SK-N-SH (cell line): ENCODE measurements at regions not wholly inside any gene's neighbourhood (a gene's known extent, or its start where the extent isn't known, plus 50 kb on each side); places are given as distances from the start of the nearest gene placed in this dataset.

Experiments
- CTCF ChIA-PET: fragments of 300-600, 350-600 bp; formaldehyde crosslinking; extraction: SDS; loops from one replicate; lab custom pipeline; 2021; lab: Yijun Ruan, JAX
- POLR2A ChIA-PET: fragments of 350-600 bp; sonication (Branson Sonifier 250); formaldehyde crosslinking; extraction: SDS; loops from one replicate; lab custom pipeline; 2020; ENCODE audit warnings: antibody characterized with exemption, inconsistent platforms; lab: Yijun Ruan, JAX
- DNase-seq: peaks from one replicate; pipeline ENCODE4 v3.0.0; 2012
- H2AFZ ChIP-seq: fragments of 200-600 bp; sonication (generic); 2 replicates; pipeline ENCODE4 v1.8.1; 2016; ENCODE audit warnings: antibody characterized with exemption, mild to moderate bottlenecking, low read depth
- H3F3A ChIP-seq: fragments of 200-600 bp; sonication (generic); replicated peaks from 2 replicates; pipeline ENCODE3; 2016; ENCODE audit warnings: antibody characterized with exemption, mild to moderate bottlenecking; ENCODE audit not compliant: insufficient read depth
- H3K27ac ChIP-seq, 2 experiments: fragments of 200-500 bp in 1 of 2; fragments of 200-600 bp in 1 of 2; sonication (Bioruptor generic) in 1 of 2; sonication (generic), shearing (Covaris generic) in 1 of 2; 2 replicates each; pipeline versions ENCODE4 v1.5.1 to v1.6.1; 2014 to 2016; ENCODE audit warnings: low read depth in 2 of 2, inconsistent platforms in 1 of 2, low read length in 1 of 2, mild to moderate bottlenecking in 1 of 2, mixed read lengths in 1 of 2
- H3K27me3 ChIP-seq: fragments of 200-600 bp; sonication (generic), shearing (Covaris generic); 2 replicates; pipeline ENCODE4 v1.6.1; 2016; ENCODE audit warnings: mixed run types; ENCODE audit not compliant: insufficient read depth
- H3K36me3 ChIP-seq, 2 experiments: fragments of 200-500 bp in 1 of 2; fragments of 200-600 bp in 1 of 2; sonication (Bioruptor generic) in 1 of 2; sonication (generic) in 1 of 2; replicated peaks in 1 of 2; 2 replicates each; pipeline versions ENCODE3 to v1.5.1; 2014 to 2016; ENCODE audit warnings: low read length in 1 of 2, mild to moderate bottlenecking in 1 of 2; ENCODE audit not compliant: insufficient read depth in 2 of 2, control insufficient read depth in 1 of 2
- H3K4me1 ChIP-seq, 2 experiments: fragments of 200-500 bp in 1 of 2; fragments of 200-600 bp in 1 of 2; sonication (Bioruptor generic) in 1 of 2; sonication (generic), shearing (Covaris generic) in 1 of 2; 2 replicates each; pipeline versions ENCODE4 v1.5.1 to v1.6.1; 2014 to 2016; ENCODE audit warnings: low read depth in 1 of 2, low read length in 1 of 2, mixed run types in 1 of 2; ENCODE audit not compliant: insufficient read depth in 2 of 2, control insufficient read depth in 1 of 2
- H3K4me2 ChIP-seq: fragments of 200-600 bp; sonication (generic), shearing (Covaris generic); 2 replicates; pipeline ENCODE4 v1.6.1; 2017; ENCODE audit warnings: mixed run types
- H3K4me3 ChIP-seq, 2 experiments: fragments of 200-500 bp in 1 of 2; fragments of 200-600 bp in 1 of 2; sonication (Bioruptor generic) in 1 of 2; sonication (generic), shearing (Covaris generic) in 1 of 2; 2 replicates each; pipeline versions ENCODE4 v1.5.1 to v1.8.1; 2014 to 2016; ENCODE audit warnings: low read depth in 2 of 2, inconsistent platforms in 1 of 2, low read length in 1 of 2, mild to moderate bottlenecking in 1 of 2, mixed read lengths in 1 of 2, moderate library complexity in 1 of 2
- H3K79me2 ChIP-seq: fragments of 200-600 bp; sonication (generic); 2 replicates; pipeline ENCODE4 v1.8.1; 2017; ENCODE audit warnings: mild to moderate bottlenecking; ENCODE audit not compliant: insufficient read depth
- H3K9ac ChIP-seq: fragments of 200-600 bp; sonication (generic); 2 replicates; pipeline ENCODE4 v1.6.1; 2017; ENCODE audit warnings: mixed run types
- H3K9me2 ChIP-seq: fragments of 200-600 bp; sonication (generic); 2 replicates; pipeline ENCODE4 v1.6.1; 2017; ENCODE audit warnings: mixed run types
- H3K9me3 ChIP-seq: fragments of 200-600 bp; sonication (generic); 2 replicates; pipeline ENCODE4 v1.6.1; 2017; ENCODE audit warnings: mixed run types, mild to moderate bottlenecking, moderate library complexity
- H4K20me1 ChIP-seq: fragments of 200-600 bp; sonication (generic); 2 replicates; pipeline ENCODE4 v1.6.1; 2017; ENCODE audit warnings: mild to moderate bottlenecking, mixed run types; ENCODE audit not compliant: insufficient read depth
- CTCF ChIP-seq: fragments of 200-600 bp; sonication (generic); IDR thresholded peaks from 2 replicates; pipeline ENCODE4 v1.6.1; 2017; ENCODE audit warnings: antibody characterized with exemption, mild to moderate bottlenecking, moderate library complexity
- ELF1 ChIP-seq: IDR thresholded peaks from 2 replicates; pipeline ENCODE4 v1.4.0; 2012
- FOXJ3 ChIP-seq: sonication (generic); formaldehyde crosslinking; IDR thresholded peaks from 2 replicates; pipeline ENCODE4 v1.5.1; 2020; ENCODE audit warnings: mild to moderate bottlenecking, missing genetic modification reagents
- FOXM1 ChIP-seq: IDR thresholded peaks from 2 replicates; pipeline ENCODE4 v1.4.0; 2012; ENCODE audit warnings: low read depth, mild to moderate bottlenecking
- MXI1 ChIP-seq: IDR thresholded peaks from 2 replicates; pipeline ENCODE4 v1.6.1; 2012; ENCODE audit warnings: mild to moderate bottlenecking, low read depth, low read length, improper control_type of control experiment
- NRF1 ChIP-seq: IDR thresholded peaks from 2 replicates; pipeline ENCODE4 v1.6.1; 2012; ENCODE audit warnings: low read depth, mild to moderate bottlenecking, low read length
- REST ChIP-seq: IDR thresholded peaks from 2 replicates; pipeline ENCODE4 v1.6.1; 2012; ENCODE audit warnings: mild to moderate bottlenecking, low read depth, low read length, moderate library complexity
- TAF1 ChIP-seq: IDR thresholded peaks from 2 replicates; pipeline ENCODE4 v1.6.1; 2012; ENCODE audit warnings: low read depth, mild to moderate bottlenecking, low read length, moderate library complexity, borderline replicate concordance
- TCF12 ChIP-seq: IDR thresholded peaks from 2 replicates; pipeline ENCODE4 v1.4.0; 2012
- WGBS: methylation state at CpG from one replicate; pipeline ENCODE4 v1.1.6; 2017; ENCODE audit warnings: low lambda C conversion rate; 5-methylcytosine and 5-hydroxymethylcytosine counted together
- TF ChIP-seq, protein P1 (sequence below): IDR thresholded peaks from 2 replicates; pipeline ENCODE4 v1.4.0; 2012; ENCODE audit warnings: low read depth, borderline replicate concordance
- TF ChIP-seq, protein P2 (sequence below): IDR thresholded peaks from 2 replicates; pipeline ENCODE4; 2012
- TF ChIP-seq, protein P3 (sequence below): fragments of 150-350 bp; IDR thresholded peaks from 2 replicates; pipeline ENCODE4 v1.6.1; 2017; ENCODE audit warnings: antibody characterized with exemption, low read length, low read depth, borderline replicate concordance

DNA sequence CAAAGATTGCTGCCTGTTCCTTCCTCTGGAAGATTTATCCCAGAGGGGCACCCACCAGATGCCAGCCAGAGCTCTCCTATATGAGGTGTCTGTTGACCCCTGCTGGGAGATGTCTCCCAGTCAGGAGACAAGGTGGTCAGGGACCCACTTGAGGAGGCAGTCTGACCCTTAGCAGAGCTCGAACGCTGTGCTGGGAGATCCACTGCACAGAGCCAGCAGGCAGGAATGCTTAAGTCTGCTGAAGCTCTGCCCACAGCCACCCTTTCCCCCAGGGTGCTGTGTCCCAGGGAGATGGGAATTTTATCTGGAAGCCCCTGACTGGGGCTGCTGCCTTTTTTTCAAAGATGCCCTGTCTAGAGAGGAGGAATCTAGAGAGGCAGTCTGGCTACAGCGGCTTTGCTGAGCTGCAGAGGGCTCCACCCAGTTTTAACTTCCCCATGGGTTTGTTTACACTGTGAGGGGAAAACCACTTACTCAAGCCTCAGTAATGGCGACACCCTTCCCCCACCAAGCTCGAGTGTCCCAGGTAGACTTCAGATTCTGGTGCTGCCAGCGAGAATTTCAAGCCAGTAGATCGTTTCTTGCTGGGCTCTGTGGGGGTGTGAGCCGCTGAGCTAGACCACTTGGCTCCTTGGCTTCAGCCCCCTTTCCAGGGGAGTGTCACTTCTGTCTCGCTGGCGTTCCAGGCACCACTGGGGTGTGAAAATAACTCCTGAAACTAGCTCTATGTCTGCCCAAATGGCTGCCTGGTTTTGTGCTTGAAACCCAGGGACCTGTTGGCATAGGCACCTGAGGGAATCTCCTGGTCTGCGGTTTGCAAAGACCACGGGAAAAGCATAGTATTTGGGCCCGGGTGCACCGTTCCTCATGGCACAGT, 51.1 kb upstream of the PDC start:
- no peak overlapping the region for H3K4me3 ChIP-seq
- no peak overlapping the region for H3K9ac ChIP-seq
- no peaks in the 10 kb centered on the region for H4K20me1 ChIP-seq
- no peak overlapping the region for H3K4me2 ChIP-seq
- H3K9me2 ChIP-seq, result no peaks in the 10 kb centered on the region
- 57% methylated on average over 7 of the region's 14 CpGs for WGBS
- TF ChIP-seq FOXM1 (no peak), TCF12 (no peak), TAF1 (no peak), CTCF (no peak), ELF1 (no peak), MXI1 (no peak), NRF1 (no peak), REST (no peak), FOXJ3 (CRISPR knock-in tag) (no peak)
- TF ChIP-seq, protein P1, sequence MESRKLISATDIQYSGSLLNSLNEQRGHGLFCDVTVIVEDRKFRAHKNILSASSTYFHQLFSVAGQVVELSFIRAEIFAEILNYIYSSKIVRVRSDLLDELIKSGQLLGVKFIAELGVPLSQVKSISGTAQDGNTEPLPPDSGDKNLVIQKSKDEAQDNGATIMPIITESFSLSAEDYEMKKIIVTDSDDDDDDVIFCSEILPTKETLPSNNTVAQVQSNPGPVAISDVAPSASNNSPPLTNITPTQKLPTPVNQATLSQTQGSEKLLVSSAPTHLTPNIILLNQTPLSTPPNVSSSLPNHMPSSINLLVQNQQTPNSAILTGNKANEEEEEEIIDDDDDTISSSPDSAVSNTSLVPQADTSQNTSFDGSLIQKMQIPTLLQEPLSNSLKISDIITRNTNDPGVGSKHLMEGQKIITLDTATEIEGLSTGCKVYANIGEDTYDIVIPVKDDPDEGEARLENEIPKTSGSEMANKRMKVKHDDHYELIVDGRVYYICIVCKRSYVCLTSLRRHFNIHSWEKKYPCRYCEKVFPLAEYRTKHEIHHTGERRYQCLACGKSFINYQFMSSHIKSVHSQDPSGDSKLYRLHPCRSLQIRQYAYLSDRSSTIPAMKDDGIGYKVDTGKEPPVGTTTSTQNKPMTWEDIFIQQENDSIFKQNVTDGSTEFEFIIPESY, result no peak
- TF ChIP-seq, protein P2, sequence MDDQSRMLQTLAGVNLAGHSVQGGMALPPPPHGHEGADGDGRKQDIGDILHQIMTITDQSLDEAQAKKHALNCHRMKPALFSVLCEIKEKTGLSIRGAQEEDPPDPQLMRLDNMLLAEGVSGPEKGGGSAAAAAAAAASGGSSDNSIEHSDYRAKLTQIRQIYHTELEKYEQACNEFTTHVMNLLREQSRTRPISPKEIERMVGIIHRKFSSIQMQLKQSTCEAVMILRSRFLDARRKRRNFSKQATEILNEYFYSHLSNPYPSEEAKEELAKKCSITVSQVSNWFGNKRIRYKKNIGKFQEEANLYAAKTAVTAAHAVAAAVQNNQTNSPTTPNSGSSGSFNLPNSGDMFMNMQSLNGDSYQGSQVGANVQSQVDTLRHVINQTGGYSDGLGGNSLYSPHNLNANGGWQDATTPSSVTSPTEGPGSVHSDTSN, result no peak
- TF ChIP-seq, protein P3, sequence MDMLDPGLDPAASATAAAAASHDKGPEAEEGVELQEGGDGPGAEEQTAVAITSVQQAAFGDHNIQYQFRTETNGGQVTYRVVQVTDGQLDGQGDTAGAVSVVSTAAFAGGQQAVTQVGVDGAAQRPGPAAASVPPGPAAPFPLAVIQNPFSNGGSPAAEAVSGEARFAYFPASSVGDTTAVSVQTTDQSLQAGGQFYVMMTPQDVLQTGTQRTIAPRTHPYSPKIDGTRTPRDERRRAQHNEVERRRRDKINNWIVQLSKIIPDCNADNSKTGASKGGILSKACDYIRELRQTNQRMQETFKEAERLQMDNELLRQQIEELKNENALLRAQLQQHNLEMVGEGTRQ, result no peak
- ChIA-PET CTCF (interaction anchor here (0.6 kb wide), 1 partner anchor 23 kb away, joined by 3 read pairs; no protein-coding TSS in a partner anchor), POLR2A (no interaction called here)
- no peak overlapping the region for H3K27ac ChIP-seq
- H3F3A ChIP-seq, result no peaks in the 10 kb centered on the region
- H3K9me3 ChIP-seq, result no peaks in the 10 kb centered on the region
- H3K27me3 ChIP-seq, result no peaks in the 10 kb centered on the region
- H3K79me2 ChIP-seq, result no peaks in the 10 kb centered on the region
- no peak for DNase-seq
- H2AFZ ChIP-seq, result no peak overlapping the region
- no peaks in the 10 kb centered on the region for H3K4me1 ChIP-seq
- H3K36me3 ChIP-seq, result no peaks in the 10 kb centered on the region
